ENCODE measurements at regions not wholly inside any gene's neighbourhood (a gene's known extent, or its start where the extent isn't known, plus 50 kb on each side); places are given as distances from the start of the nearest gene placed in this dataset.

- Histone ChIP-seq H2BK120ac (ENCODE audit: insufficient read depth, low read length, poor library complexity) (no peak overlapping the region), H3K14ac (ENCODE audit: low read length) (no peak overlapping the region), H3K4ac (ENCODE audit: low read depth, low read length) (no peak overlapping the region), H3K27me3 (ENCODE audit: insufficient read depth, low read length) (no peaks in the 10 kb centered on the region), H2BK12ac (ENCODE audit: low read length) (no peak overlapping the region), H4K12ac (ENCODE audit: low read depth, low read length) (no peak overlapping the region), H4K8ac (ENCODE audit: low read depth, low read length) (no peak overlapping the region), H3K9me3 (ENCODE audit: insufficient read depth, low read depth, low read length) (peaks cover 2% of the 10 kb centered on the region), H4K91ac (ENCODE audit: low read depth, low read length) (no peak overlapping the region), H2AK5ac (ENCODE audit: low read length) (no peak overlapping the region), H2BK5ac (ENCODE audit: low read depth, low read length, poor library complexity) (no peak overlapping the region), H3K9ac (ENCODE audit: low read length) (no peak overlapping the region), H3K79me2 (ENCODE audit: control insufficient read depth, insufficient read depth, low read length, poor library complexity) (no peaks in the 10 kb centered on the region), H2AFZ (ENCODE audit: insufficient read depth, low read length, poor library complexity) (no peak overlapping the region), H3K4me2 (ENCODE audit: low read length) (no peak overlapping the region), H3K23ac (ENCODE audit: low read length) (no peak overlapping the region), H3K79me1 (ENCODE audit: low read length) (no peaks in the 10 kb centered on the region), H3K4me3 (ENCODE audit: low read depth, low read length) (no peak overlapping the region), H3K27ac (ENCODE audit: low read depth, low read length) (no peak overlapping the region), H3K18ac (ENCODE audit: low read length) (no peak overlapping the region), H3K4me1 (ENCODE audit: control insufficient read depth in 1 of 2, insufficient read depth in 2 of 2, low read length in 2 of 2) (no peaks in the 10 kb centered on the region), H3K36me3 (ENCODE audit: control insufficient read depth in 1 of 2, insufficient read depth in 2 of 2, low read length in 2 of 2) (no peaks in the 10 kb centered on the region)
- peak; percentile 7 to 64 for DNase-seq
- no CpG with 5 or more reads among the region's 3 CpGs for WGBS (ENCODE audit: extremely low coverage, insufficient coverage, insufficient read length)
Observed at GRCh38 chr4:99763635-99764101, 53.0 kb upstream of the DAPP1 start.

- no peaks in the 10 kb centered on the region for H3K79me2 ChIP-seq (ENCODE audit: control insufficient read depth, insufficient read depth, low read length, poor library complexity)
- no peaks in the 10 kb centered on the region for H3K4me1 ChIP-seq (ENCODE audit: control insufficient read depth in 1 of 2, insufficient read depth in 2 of 2, low read length in 2 of 2)
- H3K4ac ChIP-seq (ENCODE audit: low read depth, low read length) = no peak overlapping the region
- H2AFZ ChIP-seq (ENCODE audit: insufficient read depth, low read length, poor library complexity) = no peak overlapping the region
- no peak overlapping the region for H3K18ac ChIP-seq (ENCODE audit: low read length)
- H3K9me3 ChIP-seq (ENCODE audit: insufficient read depth, low read depth, low read length) = peaks cover 2% of the 10 kb centered on the region
- H2AK5ac ChIP-seq (ENCODE audit: low read length) = no peak overlapping the region
- WGBS (ENCODE audit: extremely low coverage, insufficient coverage, insufficient read length) = no CpG with 5 or more reads among the region's 3 CpGs
- no peaks in the 10 kb centered on the region for H3K27me3 ChIP-seq (ENCODE audit: insufficient read depth, low read length)
- H2BK120ac ChIP-seq (ENCODE audit: insufficient read depth, low read length, poor library complexity) = no peak overlapping the region
- H4K12ac ChIP-seq (ENCODE audit: low read depth, low read length) = no peak overlapping the region
- no peak overlapping the region for H3K4me3 ChIP-seq (ENCODE audit: low read depth, low read length)
- no peak overlapping the region for H3K4me2 ChIP-seq (ENCODE audit: low read length)
- no peak overlapping the region for H3K9ac ChIP-seq (ENCODE audit: low read length)
- H2BK5ac ChIP-seq (ENCODE audit: low read depth, low read length, poor library complexity) = no peak overlapping the region
- H3K27ac ChIP-seq (ENCODE audit: low read depth, low read length) = no peak overlapping the region
- H3K79me1 ChIP-seq (ENCODE audit: low read length) = no peaks in the 10 kb centered on the region
- H3K36me3 ChIP-seq (ENCODE audit: control insufficient read depth in 1 of 2, insufficient read depth in 2 of 2, low read length in 2 of 2) = no peaks in the 10 kb centered on the region
- H3K23ac ChIP-seq (ENCODE audit: low read length) = no peak overlapping the region
- no peak overlapping the region for H2BK12ac ChIP-seq (ENCODE audit: low read length)
- no peak overlapping the region for H3K14ac ChIP-seq (ENCODE audit: low read length)
- H4K91ac ChIP-seq (ENCODE audit: low read depth, low read length) = no peak overlapping the region
- DNase-seq = no peak
- no peak overlapping the region for H4K8ac ChIP-seq (ENCODE audit: low read depth, low read length)
Observed at GRCh38 chr4:99762728-99763127, 53.9 kb upstream of the DAPP1 start.

- Histone ChIP-seq H3K27me3 (ENCODE audit: insufficient read depth, low read length) (no peaks in the 10 kb centered on the region), H2BK5ac (ENCODE audit: low read depth, low read length, poor library complexity) (no peak overlapping the region), H2BK12ac (ENCODE audit: low read length) (no peak overlapping the region), H3K18ac (ENCODE audit: low read length) (no peak overlapping the region), H3K23ac (ENCODE audit: low read length) (no peak overlapping the region), H3K79me1 (ENCODE audit: low read length) (no peaks in the 10 kb centered on the region), H3K79me2 (ENCODE audit: control insufficient read depth, insufficient read depth, low read length, poor library complexity) (no peaks in the 10 kb centered on the region), H3K4me1 (ENCODE audit: control insufficient read depth in 1 of 2, insufficient read depth in 2 of 2, low read length in 2 of 2) (no peaks in the 10 kb centered on the region), H3K14ac (ENCODE audit: low read length) (no peak overlapping the region), H3K4me3 (ENCODE audit: low read depth, low read length) (no peak overlapping the region), H4K8ac (ENCODE audit: low read depth, low read length) (no peak overlapping the region), H3K27ac (ENCODE audit: low read depth, low read length) (no peak overlapping the region), H2AFZ (ENCODE audit: insufficient read depth, low read length, poor library complexity) (no peak overlapping the region), H3K4me2 (ENCODE audit: low read length) (no peak overlapping the region), H3K9me3 (ENCODE audit: insufficient read depth, low read depth, low read length) (peaks cover 2% of the 10 kb centered on the region), H4K12ac (ENCODE audit: low read depth, low read length) (no peak overlapping the region), H2BK120ac (ENCODE audit: insufficient read depth, low read length, poor library complexity) (no peak overlapping the region), H3K4ac (ENCODE audit: low read depth, low read length) (no peak overlapping the region), H3K36me3 (ENCODE audit: control insufficient read depth in 1 of 2, insufficient read depth in 2 of 2, low read length in 2 of 2) (no peaks in the 10 kb centered on the region), H3K9ac (ENCODE audit: low read length) (no peak overlapping the region), H4K91ac (ENCODE audit: low read depth, low read length) (no peak overlapping the region), H2AK5ac (ENCODE audit: low read length) (no peak overlapping the region)
- no peak for DNase-seq
- WGBS (ENCODE audit: extremely low coverage, insufficient coverage, insufficient read length) = no CpG with 5 or more reads among the region's 1 CpG
Observed at GRCh38 chr4:99759988-99760387, 56.6 kb upstream of the DAPP1 start.

- Histone ChIP-seq H2AFZ (ENCODE audit: insufficient read depth, low read length, poor library complexity) (no peak overlapping the region), H4K91ac (ENCODE audit: low read depth, low read length) (no peak overlapping the region), H3K4ac (ENCODE audit: low read depth, low read length) (no peak overlapping the region), H2BK120ac (ENCODE audit: insufficient read depth, low read length, poor library complexity) (no peak overlapping the region), H4K12ac (ENCODE audit: low read depth, low read length) (no peak overlapping the region), H3K79me2 (ENCODE audit: control insufficient read depth, insufficient read depth, low read length, poor library complexity) (no peaks in the 10 kb centered on the region), H3K18ac (ENCODE audit: low read length) (no peak overlapping the region), H3K4me1 (ENCODE audit: control insufficient read depth in 1 of 2, insufficient read depth in 2 of 2, low read length in 2 of 2) (no peaks in the 10 kb centered on the region), H3K4me2 (ENCODE audit: low read length) (no peak overlapping the region), H3K27ac (ENCODE audit: low read depth, low read length) (no peak overlapping the region), H2BK12ac (ENCODE audit: low read length) (no peak overlapping the region), H4K8ac (ENCODE audit: low read depth, low read length) (no peak overlapping the region), H3K23ac (ENCODE audit: low read length) (no peak overlapping the region), H3K14ac (ENCODE audit: low read length) (no peak overlapping the region), H3K79me1 (ENCODE audit: low read length) (no peaks in the 10 kb centered on the region), H3K9ac (ENCODE audit: low read length) (no peak overlapping the region), H3K4me3 (ENCODE audit: low read depth, low read length) (no peak overlapping the region), H3K27me3 (ENCODE audit: insufficient read depth, low read length) (no peaks in the 10 kb centered on the region), H2AK5ac (ENCODE audit: low read length) (no peak overlapping the region), H3K36me3 (ENCODE audit: control insufficient read depth in 1 of 2, insufficient read depth in 2 of 2, low read length in 2 of 2) (no peaks in the 10 kb centered on the region), H3K9me3 (ENCODE audit: insufficient read depth, low read depth, low read length) (no peaks in the 10 kb centered on the region), H2BK5ac (ENCODE audit: low read depth, low read length, poor library complexity) (no peak overlapping the region)
- no CpG with 5 or more reads among the region's 5 CpGs for WGBS (ENCODE audit: extremely low coverage, insufficient coverage, insufficient read length)
- no peak for DNase-seq
Observed at GRCh38 chr4:99759346-99759984, 57.2 kb upstream of the DAPP1 start.

Data from trophoblast cell (in vitro differentiated cells and primary cell).